Stimulated activated naive B cell treated with anti-CD40 and anti-IgM and Interleukin-4, amounts not matched to agents 10 μg/mL and 1 μg/mL and 100 μg/mL, for 72 hours (primary cell): ENCODE measurements at regions not wholly inside any gene's neighbourhood (a gene's known extent, or its start where the extent isn't known, plus 50 kb on each side); places are given as distances from the start of the nearest gene placed in this dataset.

Source experiments
- ATAC-seq, 2 donors: fragments of 150-1000 bp; cut with Tn5 transposase; replicated peaks; 2 replicates each; pipeline ENCODE4 v1.10.0; 2021; ENCODE audit warnings: moderate library complexity in 1 of 2
- DNase-seq: peaks from one replicate; pipeline ENCODE4 v3.0.0; 2021
- H3K27ac Mint-ChIP-seq: one replicate; pipeline ENCODE4 v1.8.0; 2022; ENCODE audit warnings: mild to moderate bottlenecking, mixed read lengths
- H3K27me3 Mint-ChIP-seq, 2 donors: one replicate each; pipeline ENCODE4 v1.8.0; 2022; ENCODE audit warnings: mixed read lengths in 2 of 2
- H3K36me3 Mint-ChIP-seq, 2 donors: one replicate each; pipeline ENCODE4 v1.8.0; 2022; ENCODE audit warnings: mixed read lengths in 2 of 2, mild to moderate bottlenecking in 1 of 2
- H3K4me1 Mint-ChIP-seq, 2 donors: one replicate each; pipeline ENCODE4 v1.8.0; 2022; ENCODE audit warnings: mixed read lengths in 2 of 2, mild to moderate bottlenecking in 1 of 2
- H3K4me3 Mint-ChIP-seq, 2 donors: one replicate each; pipeline ENCODE4 v1.8.0; 2022; ENCODE audit warnings: mild to moderate bottlenecking in 2 of 2, mixed read lengths in 2 of 2, moderate library complexity in 1 of 2
- H3K9me3 Mint-ChIP-seq, 2 donors: one replicate each; pipeline ENCODE4 v1.8.0; 2022; ENCODE audit warnings: mixed read lengths in 2 of 2, mild to moderate bottlenecking in 1 of 2

DNA sequence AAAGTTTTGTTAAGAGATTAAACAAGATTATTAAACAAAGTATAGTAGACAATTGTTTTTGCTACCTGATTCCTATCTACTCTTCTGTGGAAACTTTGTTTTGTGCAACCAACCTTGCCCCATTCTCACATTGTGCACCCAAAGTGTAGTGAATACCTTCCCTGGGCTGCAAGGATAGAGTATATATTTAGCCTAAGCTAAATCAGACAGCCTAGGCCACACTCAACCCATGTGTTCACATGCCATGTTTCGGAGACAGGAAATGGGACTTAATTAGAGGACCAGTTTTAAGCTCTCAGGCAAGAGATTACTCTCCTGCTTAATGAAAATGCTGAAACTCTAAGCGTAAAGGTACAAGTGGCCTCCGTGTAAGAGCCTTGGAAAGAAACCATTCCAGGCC is 734.9 kb upstream of the USP15 start:
- no peaks in the 10 kb centered on the region for H3K4me1 Mint-ChIP-seq
- DNase-seq (no peak), ATAC-seq (no peak)
- H3K36me3 Mint-ChIP-seq: no peaks in the 10 kb centered on the region
- H3K27me3 Mint-ChIP-seq: no peaks in the 10 kb centered on the region
- peaks cover 3 to 5% of the 10 kb centered on the region in 2 donors for H3K9me3 Mint-ChIP-seq
- no peak overlapping the region for H3K27ac Mint-ChIP-seq
- H3K4me3 Mint-ChIP-seq: no peak overlapping the region

DNA sequence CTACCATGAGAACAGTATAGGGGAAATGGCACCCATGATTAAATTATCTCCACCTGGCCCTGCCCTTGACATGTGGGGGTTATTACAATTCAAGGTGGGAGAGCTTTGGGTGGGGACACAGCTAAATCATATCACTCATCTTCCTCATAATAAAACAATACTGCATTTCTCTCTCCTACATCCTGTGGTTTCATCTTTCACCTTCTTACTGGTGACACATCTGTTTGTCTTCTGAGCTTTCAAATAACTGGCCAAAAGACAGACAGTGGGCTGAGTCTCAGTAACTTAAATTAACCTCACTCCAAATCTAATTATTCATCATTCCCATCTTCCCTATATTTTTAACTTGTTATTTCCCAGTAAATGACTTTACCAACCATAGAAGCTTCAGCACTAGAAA is 729.7 kb upstream of the USP15 start:
- Mint-ChIP-seq H3K36me3 (no peaks in the 10 kb centered on the region), H3K27me3 (no peaks in the 10 kb centered on the region), H3K9me3 (peaks cover 0 to 4% of the 10 kb centered on the region in 2 donors), H3K4me1 (no peaks in the 10 kb centered on the region), H3K27ac (no peak overlapping the region), H3K4me3 (no peak overlapping the region)
- DNase-seq: no peak
- no peak for ATAC-seq

DNA sequence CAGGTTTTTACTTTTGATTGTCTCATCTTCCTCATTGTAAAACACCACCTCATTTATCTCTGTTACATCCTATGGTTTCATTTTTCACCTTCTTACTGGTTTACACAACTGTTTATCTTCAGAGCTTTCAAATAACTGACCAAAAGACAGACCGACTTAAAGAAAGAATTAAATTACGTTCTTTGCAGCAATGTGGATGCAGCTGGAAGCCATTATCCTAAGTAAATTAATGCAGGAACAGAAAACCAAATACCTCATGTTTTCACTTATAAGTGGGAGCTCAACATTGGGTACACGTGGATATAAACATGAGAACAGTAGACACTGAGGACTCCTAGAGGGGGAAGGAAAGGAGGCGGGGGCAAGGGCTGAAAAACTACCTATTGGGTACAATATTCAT is 729.0 kb upstream of the USP15 start:
- H3K4me1 Mint-ChIP-seq: no peaks in the 10 kb centered on the region

DNA sequence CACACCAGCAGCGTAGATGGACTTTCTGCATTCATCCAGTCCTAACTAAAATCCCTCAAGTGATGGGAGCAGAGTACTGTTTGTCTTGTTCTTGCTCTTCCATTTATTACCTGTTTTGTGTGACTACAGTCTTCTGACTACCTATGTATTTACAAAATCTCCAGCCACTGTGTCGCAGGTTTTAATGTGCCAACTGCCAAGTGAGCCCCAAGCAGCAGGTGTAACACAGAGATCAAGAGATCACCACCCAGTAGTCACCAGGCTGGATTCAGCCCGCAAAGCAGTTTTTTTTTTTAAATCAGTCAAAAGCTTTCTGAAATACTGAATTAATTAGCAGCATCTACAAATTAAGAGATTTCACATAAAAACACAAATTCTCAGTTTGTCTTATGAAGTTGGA is 724.1 kb upstream of the USP15 start:
- DNase-seq (no peak), ATAC-seq (no peak)
- H3K4me3 Mint-ChIP-seq: no peak overlapping the region
- H3K9me3 Mint-ChIP-seq: no peaks in the 10 kb centered on the region
- no peaks in the 10 kb centered on the region for H3K27me3 Mint-ChIP-seq
- no peaks in the 10 kb centered on the region for H3K4me1 Mint-ChIP-seq
- H3K27ac Mint-ChIP-seq: no peak overlapping the region
- no peaks in the 10 kb centered on the region for H3K36me3 Mint-ChIP-seq

More for the DNA sequence above, 729.0 kb upstream of the USP15 start:
- DNase-seq (no peak), ATAC-seq (no peak)
- Mint-ChIP-seq H3K9me3 (peaks cover 0 to 4% of the 10 kb centered on the region in 2 donors), H3K36me3 (no peaks in the 10 kb centered on the region), H3K4me3 (no peak overlapping the region), H3K27ac (no peak overlapping the region), H3K27me3 (no peaks in the 10 kb centered on the region)

DNA sequence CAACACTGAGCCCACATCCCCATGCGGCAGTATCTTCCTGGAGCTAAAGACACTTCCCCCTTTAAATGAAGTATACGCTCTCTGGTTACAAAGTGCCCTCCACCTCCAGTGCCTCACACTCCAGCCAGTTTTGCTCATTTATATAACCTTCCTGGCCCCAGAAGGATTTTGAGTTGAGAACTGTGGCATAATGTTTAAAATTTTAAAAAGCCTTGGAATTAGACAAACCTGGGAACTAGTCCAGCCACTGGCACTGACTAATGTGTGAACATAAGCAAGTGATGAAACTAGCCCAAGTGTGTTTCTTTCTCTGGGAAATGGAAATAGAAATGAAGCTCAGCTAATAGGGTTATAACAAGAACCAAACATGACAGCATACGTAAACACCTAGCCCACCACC is 723.7 kb upstream of the USP15 start:
- H3K4me3 Mint-ChIP-seq: no peak overlapping the region
- H3K4me1 Mint-ChIP-seq: no peaks in the 10 kb centered on the region
- ATAC-seq: no peak
- no peaks in the 10 kb centered on the region for H3K36me3 Mint-ChIP-seq
- H3K27ac Mint-ChIP-seq: no peak overlapping the region
- no peaks in the 10 kb centered on the region for H3K9me3 Mint-ChIP-seq
- H3K27me3 Mint-ChIP-seq: no peaks in the 10 kb centered on the region
- DNase-seq: no peak

DNA sequence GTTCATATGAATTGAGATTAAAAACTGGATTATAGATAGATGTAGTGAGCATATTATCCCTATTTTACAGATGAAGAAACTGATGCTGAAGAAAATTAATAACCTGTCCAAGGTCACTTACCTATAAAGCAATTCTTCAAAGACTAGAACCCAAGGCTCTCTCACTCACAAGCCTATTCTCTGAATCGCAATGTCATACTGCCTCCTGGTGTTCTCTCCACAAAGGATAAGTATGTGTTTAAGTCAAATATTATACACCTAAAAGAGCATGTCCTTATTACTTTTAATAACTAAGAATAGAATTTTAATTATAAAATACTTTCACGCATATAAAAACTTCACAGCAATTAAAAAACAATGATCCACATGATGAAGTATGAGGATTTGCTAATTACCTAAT is 721.3 kb upstream of the USP15 start:
- DNase-seq (no peak), ATAC-seq (no peak)
- Mint-ChIP-seq H3K9me3 (no peaks in the 10 kb centered on the region), H3K36me3 (no peaks in the 10 kb centered on the region), H3K27ac (no peak overlapping the region), H3K27me3 (no peaks in the 10 kb centered on the region), H3K4me1 (no peaks in the 10 kb centered on the region), H3K4me3 (no peak overlapping the region)

DNA sequence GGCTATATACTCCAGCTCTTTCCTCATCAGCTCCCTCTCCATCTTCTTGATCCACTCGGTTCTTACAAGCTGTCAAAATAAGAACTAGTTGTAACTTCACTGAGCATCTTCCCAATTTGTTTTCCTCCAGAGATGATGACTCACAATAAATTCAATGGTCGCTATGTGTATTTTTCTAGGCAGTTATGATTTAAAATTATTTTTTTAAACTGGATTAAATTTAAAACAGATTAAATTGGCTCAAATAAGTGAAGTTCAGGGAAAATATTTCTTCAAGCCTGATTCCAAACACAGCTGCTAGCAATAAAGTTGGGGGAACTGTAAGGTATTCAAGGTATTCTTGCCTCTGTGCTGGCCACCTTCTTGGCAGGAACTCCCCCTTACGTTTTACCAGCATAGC is 717.7 kb upstream of the USP15 start:
- H3K36me3 Mint-ChIP-seq: no peaks in the 10 kb centered on the region
- H3K4me3 Mint-ChIP-seq: no peak overlapping the region
- peaks cover 0 to 2% of the 10 kb centered on the region in 2 donors for H3K9me3 Mint-ChIP-seq
- no peaks in the 10 kb centered on the region for H3K27me3 Mint-ChIP-seq
- H3K27ac Mint-ChIP-seq: no peak overlapping the region
- DNase-seq (no peak), ATAC-seq (no peak)
- H3K4me1 Mint-ChIP-seq: no peaks in the 10 kb centered on the region

DNA sequence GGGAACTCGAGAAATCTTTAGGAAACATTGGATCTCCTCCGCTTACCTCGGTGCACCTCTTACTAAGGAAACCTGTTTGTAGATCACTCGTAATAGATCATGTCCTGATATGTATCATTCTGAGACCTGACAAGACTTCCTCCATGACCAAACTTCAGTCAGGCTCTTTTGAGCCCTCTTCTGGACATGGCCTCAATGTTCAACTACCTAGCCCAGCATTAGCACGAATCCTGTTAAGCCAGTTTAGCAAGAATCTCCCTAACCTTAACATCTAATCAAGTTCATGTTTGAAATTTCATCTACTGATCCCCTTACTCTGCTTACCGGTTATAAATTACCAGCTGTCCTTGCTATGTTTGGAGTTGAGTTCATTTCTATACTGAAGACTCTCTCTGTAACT is 713.9 kb upstream of the USP15 start:
- Mint-ChIP-seq H3K4me3 (no peak overlapping the region), H3K27ac (no peak overlapping the region), H3K4me1 (no peaks in the 10 kb centered on the region), H3K27me3 (no peaks in the 10 kb centered on the region), H3K9me3 (peaks cover 0 to 2% of the 10 kb centered on the region in 2 donors), H3K36me3 (no peaks in the 10 kb centered on the region)
- DNase-seq (no peak), ATAC-seq (no peak)

DNA sequence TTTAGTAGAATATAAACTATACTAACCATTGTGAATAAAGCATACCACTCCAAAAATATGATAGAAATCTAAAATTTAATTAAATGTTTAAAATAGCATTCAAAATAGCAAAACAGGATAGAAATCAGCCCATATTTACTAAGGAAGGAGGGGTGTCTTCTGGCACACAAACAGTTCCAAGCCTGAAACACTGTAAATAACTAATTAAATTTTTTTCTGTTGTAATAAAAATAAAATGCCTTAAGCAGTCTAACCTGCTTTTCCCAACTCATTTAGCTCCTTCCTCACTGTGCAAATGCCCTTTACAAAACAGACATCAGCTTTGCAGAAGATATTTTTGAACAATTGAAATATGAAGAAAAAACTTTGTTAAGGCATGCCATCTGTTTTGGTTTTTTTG is 707.1 kb upstream of the USP15 start:
- DNase-seq: no peak
- H3K4me3 Mint-ChIP-seq: no peak overlapping the region
- no peaks in the 10 kb centered on the region for H3K4me1 Mint-ChIP-seq

DNA sequence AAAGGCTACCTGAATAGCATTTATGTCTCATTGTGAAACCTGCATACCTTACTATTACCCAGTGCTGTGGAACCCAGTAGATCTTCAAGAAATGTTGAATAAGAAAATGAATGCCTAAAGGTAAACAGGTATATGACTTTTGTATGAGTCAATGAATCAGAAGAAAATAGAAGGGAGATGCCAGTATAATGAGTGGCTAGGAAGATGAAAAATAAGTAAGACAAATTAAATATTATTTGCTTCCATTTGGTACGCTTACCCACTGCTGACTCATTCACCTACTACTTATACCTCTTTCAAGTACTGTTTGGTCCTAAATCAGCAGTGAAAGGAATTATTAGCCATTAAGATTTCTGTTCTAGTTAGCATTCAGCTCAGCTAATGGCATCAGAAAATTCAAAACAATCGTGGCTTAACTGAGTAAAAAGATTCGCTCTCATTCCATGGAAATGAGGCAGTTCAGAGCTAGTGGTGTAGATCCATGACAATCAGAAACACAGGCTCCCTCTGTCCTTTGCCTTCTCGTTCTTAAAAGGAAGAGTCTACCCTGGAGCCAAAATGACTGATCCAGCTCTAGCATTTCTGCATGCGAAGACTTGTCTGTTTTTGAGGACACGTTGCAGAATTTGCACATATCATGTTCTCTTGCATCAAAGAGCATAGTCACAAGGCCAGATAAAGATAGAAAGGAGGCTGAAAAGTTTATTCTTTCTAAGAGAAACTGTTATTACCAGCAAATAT is 705.8 kb upstream of the USP15 start:
- Mint-ChIP-seq H3K4me3 (no peak overlapping the region), H3K27me3 (no peaks in the 10 kb centered on the region)
- no peak for ATAC-seq

More for the DNA sequence above, 707.1 kb upstream of the USP15 start:
- no peak for ATAC-seq
- H3K27ac Mint-ChIP-seq: no peak overlapping the region
- no peaks in the 10 kb centered on the region for H3K36me3 Mint-ChIP-seq
- H3K27me3 Mint-ChIP-seq: no peaks in the 10 kb centered on the region
- H3K9me3 Mint-ChIP-seq: peaks cover 0 to 2% of the 10 kb centered on the region in 2 donors

DNA sequence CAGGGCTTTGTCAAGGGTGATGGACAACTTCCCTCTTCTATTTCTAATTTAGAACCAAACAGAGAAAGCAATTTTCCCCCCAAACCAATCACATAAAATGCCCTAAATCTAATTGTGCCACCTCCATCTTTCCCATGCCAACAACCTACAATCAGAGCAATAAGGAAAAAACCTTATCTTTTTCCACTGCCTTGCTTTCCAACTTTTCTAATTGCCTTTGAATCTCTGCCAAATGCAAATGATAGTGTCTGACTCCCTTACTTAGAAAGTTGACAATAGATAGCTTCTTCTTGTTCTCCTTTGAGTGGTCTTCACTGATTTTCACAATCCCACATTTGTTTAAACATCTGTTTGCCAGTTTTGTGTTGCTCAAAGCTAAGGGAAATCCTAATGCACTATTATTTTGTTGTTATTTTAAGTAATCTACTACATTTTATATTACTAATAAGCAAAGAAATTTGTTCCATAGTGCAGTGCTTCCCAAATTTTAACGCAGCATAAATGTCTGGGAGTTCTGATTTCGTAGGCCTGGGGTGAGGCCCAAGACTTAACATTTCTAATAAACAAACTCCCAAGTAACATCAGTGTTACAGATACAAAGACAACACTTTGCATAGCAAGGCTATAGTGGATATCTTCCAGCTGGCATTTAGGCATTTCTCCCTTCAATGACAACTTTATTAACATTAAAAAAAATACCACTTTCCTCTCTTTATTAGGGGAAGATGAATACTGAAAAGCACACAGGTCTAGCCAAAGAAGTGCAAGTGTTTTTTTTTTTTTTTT is 696.3 kb upstream of the USP15 start:
- Mint-ChIP-seq H3K27ac (no peak overlapping the region), H3K4me1 (no peaks in the 10 kb centered on the region), H3K4me3 (no peak overlapping the region), H3K27me3 (no peaks in the 10 kb centered on the region), H3K9me3 (peaks cover 4 to 7% of the 10 kb centered on the region in 2 donors), H3K36me3 (no peaks in the 10 kb centered on the region)
- ATAC-seq (no peak), DNase-seq (no peak)

More for the DNA sequence above, 705.8 kb upstream of the USP15 start:
- no peaks in the 10 kb centered on the region for H3K36me3 Mint-ChIP-seq
- DNase-seq: no peak
- peaks cover 0 to 2% of the 10 kb centered on the region in 2 donors for H3K9me3 Mint-ChIP-seq
- H3K27ac Mint-ChIP-seq: no peak overlapping the region
- H3K4me1 Mint-ChIP-seq: no peaks in the 10 kb centered on the region

DNA sequence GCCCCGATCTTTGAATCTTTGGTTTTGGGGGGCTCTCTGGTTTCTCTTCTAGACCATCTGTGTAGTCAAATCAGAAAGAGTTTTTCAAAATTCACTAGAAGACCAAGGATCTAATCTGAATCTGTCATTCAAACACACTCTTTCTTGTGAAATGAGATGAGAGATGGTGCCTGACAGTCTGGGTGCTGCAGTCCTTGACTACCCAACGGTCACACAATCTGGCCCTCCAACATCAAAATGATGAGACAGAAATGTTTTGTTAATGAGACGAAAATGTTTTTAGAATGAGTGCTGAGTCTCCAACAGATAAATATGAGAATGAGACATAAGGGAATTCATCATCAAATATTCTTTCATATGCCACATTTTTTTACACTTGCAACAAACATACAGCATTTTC is 695.7 kb upstream of the USP15 start:
- DNase-seq: no peak
- no peaks in the 10 kb centered on the region for H3K4me1 Mint-ChIP-seq
- no peaks in the 10 kb centered on the region for H3K27me3 Mint-ChIP-seq
- no peak for ATAC-seq
- no peak overlapping the region for H3K27ac Mint-ChIP-seq
- H3K36me3 Mint-ChIP-seq: no peaks in the 10 kb centered on the region
- peaks cover 4 to 7% of the 10 kb centered on the region in 2 donors for H3K9me3 Mint-ChIP-seq
- no peak overlapping the region for H3K4me3 Mint-ChIP-seq

DNA sequence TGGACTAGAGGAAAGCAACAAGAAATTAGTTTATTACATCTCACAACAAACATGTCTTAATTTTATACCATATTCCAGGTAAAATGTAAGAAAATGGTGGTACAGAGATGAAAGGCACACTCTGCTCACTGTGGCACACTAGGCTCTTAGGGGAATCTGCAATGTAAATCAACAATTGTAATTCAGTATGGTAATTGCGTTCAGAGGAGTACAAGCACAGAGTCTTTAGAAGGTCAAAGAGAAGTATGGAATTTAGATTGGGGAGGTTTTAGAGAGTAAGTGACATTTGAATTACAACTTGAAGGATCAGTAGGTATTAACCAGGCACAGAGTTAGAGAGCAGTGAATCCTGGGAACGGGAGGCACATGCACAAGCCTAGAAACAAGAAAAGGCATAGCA is 694.0 kb upstream of the USP15 start:
- Mint-ChIP-seq H3K27ac (no peak overlapping the region), H3K4me1 (no peaks in the 10 kb centered on the region), H3K4me3 (no peak overlapping the region), H3K9me3 (peaks cover 3 to 5% of the 10 kb centered on the region in 2 donors), H3K36me3 (no peaks in the 10 kb centered on the region), H3K27me3 (no peaks in the 10 kb centered on the region)
- ATAC-seq: no peak
- DNase-seq: no peak

DNA sequence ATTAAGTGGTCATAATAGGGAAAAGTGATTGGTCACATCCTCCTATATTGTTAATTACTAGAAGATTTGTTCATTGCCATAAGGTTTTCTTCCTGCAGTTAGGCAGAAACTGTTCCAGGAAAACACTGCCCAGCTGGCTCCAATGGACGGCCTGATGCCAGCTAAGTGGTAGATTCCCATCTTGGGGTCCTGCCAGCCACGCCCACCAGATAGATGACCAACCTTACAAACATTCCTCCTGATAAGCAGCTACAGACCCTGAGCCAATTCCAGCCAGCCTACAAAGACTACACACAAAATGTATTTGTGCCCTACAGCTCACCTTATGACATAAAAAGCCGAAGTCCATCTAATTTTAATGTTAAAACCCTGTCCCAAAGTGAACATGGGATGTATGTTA is 685.9 kb upstream of the USP15 start:
- Mint-ChIP-seq H3K27ac (no peak overlapping the region), H3K36me3 (no peaks in the 10 kb centered on the region), H3K4me3 (no peak overlapping the region), H3K9me3 (peaks cover 7 to 8% of the 10 kb centered on the region in 2 donors), H3K4me1 (no peaks in the 10 kb centered on the region), H3K27me3 (no peaks in the 10 kb centered on the region)
- DNase-seq: no peak
- no peak for ATAC-seq

DNA sequence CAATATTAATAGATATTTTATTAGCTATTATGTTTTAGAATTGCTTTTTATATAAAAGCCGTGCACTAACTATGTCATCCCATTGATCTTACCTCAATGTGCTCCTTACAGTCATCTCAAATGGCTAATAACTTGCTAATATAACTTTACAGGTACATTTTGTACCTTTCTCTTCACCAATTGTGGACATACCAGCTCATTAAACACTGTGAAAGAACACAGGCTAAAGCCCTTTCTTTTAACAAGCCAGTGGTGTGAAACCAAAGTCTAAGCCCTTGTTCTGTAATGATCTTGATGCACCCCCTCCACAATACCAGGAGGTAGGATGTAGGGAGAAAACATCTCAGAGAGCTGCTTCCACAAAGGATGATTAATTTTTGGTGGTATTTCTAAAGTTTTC is 675.3 kb upstream of the USP15 start:
- no peak overlapping the region for H3K27ac Mint-ChIP-seq
- H3K9me3 Mint-ChIP-seq: peaks cover 18 to 28% of the 10 kb centered on the region in 2 donors
- ATAC-seq: no peak

More for the DNA sequence above, 675.3 kb upstream of the USP15 start:
- H3K27me3 Mint-ChIP-seq: no peaks in the 10 kb centered on the region
- H3K4me3 Mint-ChIP-seq: no peak overlapping the region
- peaks cover 2 to 6% of the 10 kb centered on the region in 2 donors for H3K36me3 Mint-ChIP-seq
- H3K4me1 Mint-ChIP-seq: no peaks in the 10 kb centered on the region
- no peak for DNase-seq
